ENCODE measurements at regions not wholly inside any gene's neighbourhood (a gene's known extent, or its start where the extent isn't known, plus 50 kb on each side); places are given as distances from the start of the nearest gene placed in this dataset.

DNA sequence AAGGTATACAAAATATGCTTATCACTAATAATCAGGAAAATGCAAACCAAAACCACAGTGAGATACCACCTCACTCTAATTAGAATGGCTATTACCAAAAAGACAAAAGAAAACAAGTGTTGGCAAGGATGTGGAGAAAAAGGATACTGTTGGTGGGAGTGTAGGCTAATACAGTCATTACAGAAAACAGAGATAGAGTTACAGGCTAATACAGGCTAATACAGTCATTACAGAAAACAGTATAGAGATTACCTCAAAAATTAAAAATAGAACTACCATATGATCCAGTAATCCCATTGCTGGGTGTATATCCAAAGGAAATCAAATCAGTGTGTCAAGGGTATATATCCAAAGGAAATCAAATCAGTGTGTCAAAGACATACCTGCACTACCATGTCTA, 238.4 kb downstream of the PLPP3 start:
- no peak for DNase-seq

DNA sequence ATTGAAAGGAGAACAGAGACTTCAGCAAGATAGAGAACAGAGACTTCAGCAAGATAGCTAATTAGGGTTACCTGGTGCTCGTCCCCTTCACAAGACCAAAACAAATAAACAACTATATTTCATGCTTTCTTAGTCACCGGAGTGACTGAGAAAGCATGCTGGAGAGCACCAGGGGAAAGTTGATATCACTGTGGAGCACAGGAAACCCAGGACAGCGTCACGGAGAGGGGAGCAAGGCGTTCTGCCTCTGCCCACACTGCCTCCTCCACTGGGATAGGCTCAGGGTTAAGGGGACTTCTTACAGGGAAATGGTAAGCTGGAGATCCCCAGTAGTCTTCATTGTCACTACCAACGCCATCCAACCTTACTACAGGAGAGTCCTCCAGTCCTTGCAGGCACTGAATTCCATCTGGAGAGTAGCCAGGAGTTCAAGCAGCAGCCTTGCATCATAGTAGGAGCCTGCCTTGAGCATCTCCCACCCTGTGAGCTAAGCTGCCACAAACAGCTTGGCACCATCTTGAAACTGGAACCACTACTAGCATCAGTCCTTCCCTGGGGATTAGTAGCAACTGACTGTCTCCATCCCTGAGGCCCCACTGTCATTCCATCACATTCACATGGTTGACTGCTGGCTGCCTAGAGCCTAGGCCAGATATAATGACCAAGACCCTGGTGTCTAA, 239.4 kb downstream of the PLPP3 start:
- no peak for DNase-seq

DNA sequence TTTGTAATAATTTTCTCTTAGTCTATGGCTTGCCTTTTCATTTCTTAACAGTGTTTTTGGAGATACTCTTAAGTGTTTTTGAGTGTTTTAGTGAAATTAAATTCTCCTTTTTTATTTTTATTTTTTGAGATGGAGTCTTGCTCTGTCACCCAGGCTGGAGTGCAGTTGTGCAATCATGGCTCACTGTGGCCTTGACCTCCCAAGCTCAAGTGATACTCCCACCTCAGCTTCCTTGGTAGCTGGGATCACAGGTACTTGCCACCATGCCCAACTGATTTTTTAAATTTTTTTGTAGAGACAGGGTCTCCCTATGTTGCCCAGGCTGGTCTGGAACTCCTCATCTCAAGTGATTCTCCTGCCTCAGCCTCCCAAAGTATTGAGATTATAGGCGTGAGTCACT, 240.3 kb downstream of the PLPP3 start:
- DNase-seq: no peak

DNA sequence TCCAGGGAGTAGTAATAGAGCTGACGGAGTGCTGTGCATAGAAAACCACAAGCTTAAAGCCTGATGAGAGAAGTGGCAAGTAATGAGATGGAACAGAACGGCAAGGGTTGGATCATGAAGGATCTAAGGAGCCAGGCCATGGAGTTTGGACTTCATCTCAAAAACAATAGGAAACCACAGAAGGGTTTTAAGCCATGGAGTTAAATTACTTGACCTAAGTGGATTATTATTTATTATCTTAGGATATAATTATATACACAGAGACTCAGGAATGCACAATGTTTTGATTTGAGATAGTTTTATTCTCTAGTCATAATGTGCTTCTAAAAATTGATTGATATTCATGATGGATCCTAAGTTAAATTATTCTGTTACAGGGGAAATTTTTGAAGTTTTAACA, 242.4 kb downstream of the PLPP3 start:
- DNase-seq: no peak

DNA sequence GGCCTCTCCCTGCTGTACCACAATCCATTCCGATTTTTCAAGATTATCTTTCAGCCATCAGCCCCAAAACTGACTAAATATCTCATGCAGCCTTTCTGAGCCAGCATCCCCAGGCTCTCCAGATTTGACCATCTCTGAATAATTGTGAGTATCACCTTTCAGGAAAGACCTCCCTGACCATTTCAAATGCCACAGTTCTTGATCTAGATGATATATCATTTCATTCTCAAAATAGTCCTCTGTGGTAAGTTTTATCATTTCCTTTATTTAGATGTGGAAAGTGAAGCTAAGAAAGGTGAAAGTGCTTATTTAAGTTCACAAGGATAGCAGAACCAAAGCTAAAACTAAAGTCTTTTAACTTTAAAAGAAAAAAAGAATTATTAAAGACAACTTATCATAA, 244.0 kb downstream of the PLPP3 start:
- DNase-seq: no peak

DNA sequence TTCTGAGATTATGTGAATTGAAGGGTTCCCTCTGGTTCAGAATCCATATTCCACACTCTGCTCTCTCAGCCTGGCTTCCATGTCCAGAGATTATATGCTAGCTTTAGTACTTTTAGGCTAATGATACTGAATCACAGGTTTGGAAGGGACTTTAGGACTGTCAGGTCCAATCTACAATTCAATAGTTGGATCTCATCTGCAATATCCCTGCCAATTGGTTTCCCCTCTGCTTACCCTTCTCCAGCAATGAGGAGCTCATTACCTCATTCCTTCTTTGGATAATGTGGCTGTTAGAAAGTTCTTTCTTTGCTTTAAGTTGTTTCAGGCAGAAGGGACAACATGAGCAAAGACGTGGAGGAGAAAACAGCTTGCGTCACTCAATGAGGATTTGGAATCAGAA, 245.3 kb downstream of the PLPP3 start:
- DNase-seq: no peak

DNA sequence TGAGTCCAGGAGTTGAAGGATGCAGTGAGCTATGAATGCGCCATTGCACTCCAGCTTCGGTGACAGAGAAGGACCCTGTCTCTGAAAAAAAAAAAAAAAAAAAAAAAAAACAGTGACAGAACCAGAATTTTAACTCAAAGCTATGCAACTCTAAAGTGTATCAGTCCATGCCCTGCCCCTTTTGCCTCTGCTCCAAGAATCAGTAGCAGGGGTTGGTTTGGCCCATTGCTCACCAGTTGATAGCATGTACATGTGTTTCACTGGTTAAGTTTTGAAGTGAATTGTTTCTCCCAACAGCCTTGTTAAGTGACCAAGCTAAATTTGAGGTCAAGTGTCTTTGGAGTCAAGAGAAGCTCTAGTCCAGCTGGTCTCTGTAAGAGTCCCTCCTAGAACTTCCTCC, 245.9 kb downstream of the PLPP3 start:
- DNase-seq: no peak

DNA sequence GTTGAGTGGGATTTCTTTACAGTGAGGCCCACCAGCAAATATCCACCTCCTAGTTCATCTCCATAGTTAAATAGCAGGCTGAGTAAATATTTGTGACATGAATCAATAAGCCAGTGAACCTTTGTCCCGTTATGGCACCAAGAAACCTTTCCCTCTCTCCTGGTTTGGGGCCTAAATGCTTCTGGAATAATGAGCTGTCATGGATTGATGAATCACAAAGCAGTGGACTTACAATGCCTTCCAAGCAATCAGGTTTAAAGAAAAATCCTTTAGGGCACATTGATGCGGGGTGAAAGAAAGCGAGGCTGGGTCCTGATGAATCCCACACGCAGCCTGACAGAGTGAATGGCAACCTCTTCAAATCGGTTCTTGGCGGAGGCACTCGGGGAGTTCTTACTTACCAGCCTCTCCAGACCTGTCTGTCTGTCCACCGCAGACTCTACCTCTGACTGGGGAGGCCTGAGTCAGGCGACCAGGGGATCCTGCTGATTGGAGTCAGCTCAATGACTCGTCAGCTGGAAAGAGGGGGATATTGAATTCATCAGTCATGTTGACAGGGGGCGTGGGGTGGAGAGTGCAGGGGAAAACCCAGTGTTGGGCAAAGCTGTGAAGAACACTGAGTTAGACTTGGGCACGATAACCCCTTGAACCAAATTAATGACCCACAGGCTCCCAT, 247.3 kb downstream of the PLPP3 start:
- no peak for DNase-seq

DNA sequence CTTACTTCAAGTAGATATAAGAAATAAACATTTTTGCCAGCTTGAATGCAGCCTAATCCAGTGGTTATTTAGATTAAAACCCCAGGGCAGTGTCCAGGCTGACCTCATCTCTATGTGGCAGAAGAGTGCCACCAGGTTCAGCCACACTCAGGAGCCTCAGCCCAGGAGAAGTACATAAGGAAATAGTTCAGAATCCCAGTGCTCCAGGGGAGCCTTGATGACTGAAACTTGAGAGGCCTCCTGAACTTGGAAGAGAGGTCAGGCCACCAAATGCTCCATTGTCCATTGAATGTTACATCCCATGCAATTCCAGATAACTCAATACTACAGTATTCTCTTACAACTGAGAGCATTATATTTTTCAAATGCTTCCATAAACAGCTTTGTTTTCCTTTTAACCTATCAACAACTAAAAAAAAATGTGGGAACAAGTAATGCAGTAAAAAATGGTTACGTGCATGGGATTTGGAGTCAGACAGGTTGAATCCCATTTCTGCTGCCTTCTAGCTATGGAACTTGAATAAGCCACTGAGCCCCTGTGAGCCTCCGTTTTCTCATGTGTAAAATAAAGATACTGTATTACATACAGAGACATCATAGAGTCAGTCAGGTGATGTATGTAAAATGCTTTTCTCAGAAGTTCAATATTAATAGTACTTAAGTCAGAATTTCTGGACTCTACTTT, 248.0 kb downstream of the PLPP3 start:
- DNase-seq: no peak

DNA sequence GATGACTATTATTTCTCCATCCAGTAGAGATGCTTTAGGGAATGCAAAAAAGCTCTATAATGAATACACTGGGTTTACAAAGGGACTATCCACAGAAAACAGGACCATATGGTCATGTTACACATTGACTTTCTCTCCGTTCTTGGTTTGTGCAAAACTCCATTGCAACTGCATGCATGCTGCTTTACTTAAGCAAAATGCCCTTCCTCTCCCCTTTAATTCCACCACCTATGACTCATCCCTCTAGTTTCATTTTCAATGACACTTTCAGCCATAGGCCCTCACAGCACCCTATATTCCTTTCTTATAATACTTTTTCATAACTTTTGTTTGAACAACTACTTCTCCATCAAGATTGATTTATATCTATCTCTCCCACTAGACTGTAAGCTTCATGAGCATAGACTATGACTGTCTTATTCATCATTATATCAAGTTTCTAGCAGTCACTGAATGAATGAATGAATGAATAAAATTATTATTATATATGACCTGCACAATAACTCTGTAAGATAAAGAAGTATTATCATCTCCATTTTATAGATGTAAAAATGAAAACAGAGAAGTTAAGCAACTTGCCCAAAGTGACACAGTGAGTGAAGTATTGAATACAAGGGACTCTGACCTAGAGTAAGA, 248.9 kb downstream of the PLPP3 start:
- no peak for DNase-seq

DNA sequence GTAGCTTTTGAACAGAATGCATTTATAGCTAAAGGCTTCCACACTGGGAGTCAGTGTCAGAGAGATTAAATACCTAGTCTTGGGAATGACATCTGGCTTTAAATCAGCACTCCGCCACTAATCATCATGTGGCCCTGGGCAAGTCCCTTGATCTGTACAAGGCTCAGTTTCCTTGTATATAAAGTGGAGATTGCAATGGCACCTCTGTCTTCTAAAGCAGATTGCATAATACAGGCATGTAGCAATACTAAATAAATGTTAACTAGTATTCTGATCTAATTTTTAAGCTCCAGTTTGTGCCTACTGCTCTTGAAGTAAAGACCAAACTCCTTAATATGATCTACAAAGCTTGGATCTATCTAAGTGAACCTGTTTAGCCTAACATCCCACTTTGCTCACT, 249.4 kb downstream of the PLPP3 start:
- no peak for DNase-seq

DNA sequence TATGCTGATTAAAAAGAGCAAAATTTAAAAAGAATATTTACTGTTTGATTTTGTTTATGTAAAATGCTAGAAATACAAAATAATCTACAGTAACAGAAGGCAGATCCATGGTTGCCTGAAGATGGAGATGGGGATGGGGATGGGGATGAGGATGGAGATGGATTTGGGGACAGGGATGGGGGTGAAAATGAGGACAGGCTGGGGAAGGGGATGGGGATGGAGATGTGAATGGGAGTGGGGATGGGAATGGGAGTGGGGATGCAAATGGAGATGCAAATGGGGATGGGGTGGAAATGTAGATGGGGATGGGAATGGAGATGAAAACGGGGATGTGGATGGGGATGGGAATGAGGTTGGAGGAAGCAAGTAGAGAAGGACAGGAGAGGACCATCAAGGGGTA, 252.2 kb downstream of the PLPP3 start:
- no peak for DNase-seq

DNA sequence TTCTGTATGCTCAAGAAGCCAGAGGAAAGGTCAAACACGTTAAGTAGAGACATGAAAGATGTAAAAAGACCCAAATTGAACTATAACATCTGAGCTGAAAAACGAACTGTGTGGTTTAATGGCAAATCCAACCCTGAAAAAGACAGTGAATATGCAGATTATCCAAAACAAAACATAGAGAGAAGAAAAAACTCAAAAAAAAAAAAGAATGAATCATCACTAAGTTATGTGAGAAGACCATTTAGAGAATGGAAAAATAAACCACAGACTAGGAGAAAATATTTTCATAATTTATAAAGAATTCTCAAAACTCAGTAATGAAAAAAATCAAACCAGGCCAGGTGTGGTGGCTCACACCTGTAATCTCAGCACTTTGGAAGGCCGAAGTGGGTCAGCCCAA, 253.3 kb downstream of the PLPP3 start:
- DNase-seq: no peak

DNA sequence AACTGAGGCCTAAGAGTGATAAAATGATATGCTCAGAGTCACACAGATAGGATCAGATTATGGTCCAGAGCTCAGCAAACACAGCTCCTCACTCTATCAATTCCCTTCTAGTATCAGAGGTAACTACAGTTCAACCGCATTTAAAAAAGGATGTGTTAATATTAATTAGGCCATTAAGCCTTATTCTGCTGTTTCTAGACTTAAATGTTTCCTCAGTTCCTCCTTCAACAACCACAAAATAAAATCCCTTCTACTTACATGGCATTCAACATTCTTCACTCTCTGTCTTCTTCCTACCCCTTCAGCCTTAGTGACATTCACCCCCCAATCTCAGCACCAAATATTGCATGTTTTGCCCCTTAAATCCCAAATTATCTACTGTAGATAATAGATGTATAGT, 254.9 kb downstream of the PLPP3 start:
- no peak for DNase-seq

DNA sequence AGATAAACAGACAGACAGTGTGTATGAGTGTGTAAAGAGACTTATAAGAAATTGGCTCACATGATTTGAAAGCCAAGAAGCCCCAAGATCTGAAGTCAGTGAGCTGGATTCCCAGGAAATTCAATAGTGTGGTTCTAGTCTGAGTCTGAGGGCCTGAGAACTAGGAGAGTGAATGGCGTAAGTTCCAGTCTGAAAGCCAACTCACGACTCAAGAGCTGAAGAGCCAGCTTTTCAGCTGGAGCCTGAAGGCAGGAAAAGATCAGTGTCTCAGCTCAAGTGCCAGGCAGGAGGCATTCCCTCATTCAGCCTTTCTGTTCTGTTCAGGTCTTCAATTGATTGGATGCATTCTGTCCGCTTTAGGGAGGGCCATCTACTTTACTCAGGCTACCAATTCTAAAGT, 257.2 kb downstream of the PLPP3 start:
- no peak for DNase-seq

DNA sequence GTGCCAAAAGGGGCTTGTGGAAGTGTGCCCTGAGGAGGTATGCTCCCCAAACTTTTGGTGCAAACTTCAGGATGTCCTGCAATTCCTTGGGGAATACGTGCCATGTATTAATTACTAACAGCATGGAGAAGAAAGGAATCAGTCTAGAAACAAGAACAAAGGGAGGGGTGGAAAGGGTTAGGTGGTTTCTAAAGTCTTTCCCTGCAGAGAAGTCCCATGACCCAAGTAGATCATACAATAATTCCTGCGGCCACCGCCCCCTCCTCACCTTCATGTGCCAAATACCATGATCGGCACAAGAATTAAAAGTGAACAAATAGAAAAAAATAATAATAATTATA, 258.2 kb downstream of the PLPP3 start:
- DNase-seq: no peak

DNA sequence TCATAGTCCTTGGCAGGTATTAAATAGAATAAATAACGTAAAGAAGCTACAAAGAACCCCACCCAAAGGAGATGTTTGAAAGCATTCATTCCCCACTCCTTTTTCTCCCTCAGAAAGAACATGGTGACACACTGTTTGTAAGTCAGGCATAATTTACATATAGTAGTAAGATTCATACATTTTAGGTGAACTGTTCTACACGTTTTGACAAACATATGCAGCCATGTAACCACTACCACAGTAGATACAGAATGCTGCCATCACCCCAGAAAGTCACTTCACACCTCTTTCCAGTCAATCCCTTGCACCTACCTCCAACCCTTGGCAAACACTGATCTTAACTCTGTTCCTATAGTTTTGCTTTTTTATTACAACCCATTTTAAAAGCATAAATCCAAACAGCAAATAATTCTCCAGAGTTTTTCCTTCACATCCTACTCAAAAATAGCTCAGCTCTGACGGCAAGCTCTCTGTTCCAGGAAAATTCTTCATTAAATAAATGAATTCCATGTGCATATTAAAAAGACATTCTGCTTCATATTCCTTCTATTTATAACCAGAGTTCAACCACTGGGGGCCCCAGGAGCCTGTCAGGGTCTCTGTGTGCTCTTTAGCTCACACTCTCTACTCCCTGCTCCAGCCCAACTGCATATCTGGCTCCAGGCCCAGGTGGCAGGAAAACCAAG, 258.8 kb downstream of the PLPP3 start:
- no peak for DNase-seq

DNA sequence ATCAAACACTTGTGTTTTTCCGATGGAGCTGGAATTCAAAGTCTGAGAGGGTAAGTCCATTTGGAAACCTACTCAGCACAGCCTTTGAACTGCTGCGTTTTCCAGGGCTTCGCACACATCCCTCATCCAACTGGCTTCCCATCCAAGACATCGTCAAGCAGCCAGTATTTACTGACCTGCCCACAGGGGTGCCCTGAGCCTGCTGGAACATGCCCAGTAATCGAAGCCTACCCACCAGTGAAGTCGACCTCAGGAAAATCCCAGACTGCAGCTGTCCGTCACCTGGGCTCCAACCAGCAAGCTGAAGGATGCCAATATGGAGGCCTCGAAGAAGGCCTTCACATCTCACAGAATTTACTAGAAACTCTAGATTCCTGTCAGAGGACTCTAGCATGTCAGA, 261.6 kb downstream of the PLPP3 start:
- DNase-seq: no peak

DNA sequence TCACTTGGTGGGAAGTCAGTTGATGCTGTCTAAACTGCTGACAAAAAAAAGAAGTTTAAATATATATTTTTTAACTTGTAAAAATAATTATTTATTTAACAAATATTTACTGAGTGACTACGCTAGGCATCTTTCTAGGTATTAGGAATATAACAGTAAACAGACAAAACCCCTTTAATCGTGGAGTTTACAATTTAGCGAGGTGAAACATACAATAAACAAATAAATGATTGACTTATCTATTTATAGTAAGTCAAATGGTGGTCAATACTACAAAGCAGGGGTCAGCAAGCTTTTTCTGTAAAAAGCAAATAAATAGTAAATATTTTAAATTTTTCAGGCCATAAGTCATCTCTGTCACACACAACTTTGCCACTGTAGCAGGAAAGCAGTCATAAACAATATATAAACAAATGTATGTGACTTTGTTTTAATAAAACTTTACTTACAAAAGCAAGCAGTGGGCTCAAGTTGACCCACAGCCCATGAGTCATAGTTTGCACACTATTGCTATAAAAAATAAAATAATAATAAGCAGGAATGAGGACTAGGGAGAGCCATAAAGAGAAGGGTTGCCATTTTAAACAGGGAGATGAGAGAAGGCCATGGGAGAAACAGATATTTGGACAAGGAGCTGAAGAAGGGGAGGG, 263.9 kb downstream of the PLPP3 start:
- DNase-seq: no peak

DNA sequence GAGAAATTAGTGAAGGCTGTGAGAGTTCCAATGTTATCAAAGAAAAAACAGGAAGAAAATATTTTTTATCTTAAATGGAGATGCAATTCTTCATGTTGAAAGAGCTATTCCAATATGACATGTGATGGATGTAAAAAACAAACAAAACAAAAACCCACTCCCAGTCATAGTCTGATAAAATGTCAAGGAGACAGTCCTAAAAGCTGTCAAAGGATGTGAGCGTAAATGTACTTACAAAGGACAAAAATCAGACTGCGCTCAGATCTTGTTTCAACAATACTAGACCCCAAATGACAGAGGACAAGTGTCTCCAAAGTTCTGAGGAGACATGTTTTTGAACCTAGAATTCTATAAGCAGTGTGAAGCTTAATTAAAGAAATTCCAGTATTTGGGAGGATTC, 265.8 kb downstream of the PLPP3 start:
- no peak for DNase-seq

DNA sequence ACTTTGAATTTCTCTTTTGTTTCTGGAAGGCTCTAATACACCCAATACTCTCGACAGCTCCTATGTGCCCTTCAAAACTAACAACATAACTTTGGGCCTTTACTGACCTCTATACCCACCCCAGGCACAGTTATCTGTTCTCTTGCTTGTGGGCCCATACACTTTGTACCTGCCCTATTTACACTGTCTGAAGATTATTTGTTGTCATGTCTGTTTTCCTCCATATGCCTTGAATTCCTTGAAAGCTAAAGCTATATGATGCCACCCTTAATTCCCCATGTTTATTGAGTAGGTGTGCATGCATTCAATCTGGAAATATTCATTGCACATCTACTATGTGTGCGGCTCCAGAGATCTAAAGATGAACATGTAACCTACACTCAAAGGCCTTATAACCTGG, 267.6 kb downstream of the PLPP3 start:
- no peak for DNase-seq

DNA sequence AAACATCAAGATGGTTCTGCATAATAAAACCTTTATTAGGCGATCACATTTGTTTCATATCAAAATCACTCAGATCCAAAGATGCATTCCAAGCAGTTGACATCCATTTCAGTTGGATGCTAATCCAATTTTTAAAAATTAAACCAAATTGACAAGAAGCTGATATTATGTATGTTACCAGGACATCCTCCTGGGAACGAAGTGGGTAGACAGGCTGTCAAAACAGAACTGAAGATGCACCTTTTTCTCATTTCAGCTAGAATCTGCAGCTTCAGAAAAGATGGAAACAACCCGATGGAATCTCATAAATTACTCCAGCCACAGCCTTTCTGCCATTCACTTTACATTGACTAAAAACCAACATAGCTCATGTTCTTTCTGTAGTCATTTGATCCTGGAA, 268.4 kb downstream of the PLPP3 start:
- DNase-seq: no peak

DNA sequence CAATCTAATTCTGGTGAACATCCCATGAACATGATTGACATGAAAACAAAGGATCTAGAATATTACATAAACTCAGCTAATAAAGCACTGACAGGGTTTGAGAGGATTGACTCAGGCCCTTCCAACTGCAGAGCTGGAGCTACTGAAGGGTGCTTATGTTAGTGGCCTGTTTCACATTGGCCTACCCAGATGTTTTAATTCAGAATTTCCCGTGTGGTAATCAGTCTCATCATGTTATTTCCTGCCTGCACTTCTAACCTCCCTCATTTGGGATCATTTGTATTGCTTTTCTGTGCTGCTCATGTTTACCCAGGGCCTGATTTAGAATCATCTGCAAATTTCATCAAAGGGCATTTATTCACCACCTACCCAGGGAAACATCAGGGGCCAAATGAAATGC, 270.3 kb downstream of the PLPP3 start:
- no peak for DNase-seq

All from activated CD4-positive, CD25-positive, alpha-beta regulatory T cell (primary cell).